Gastrocnemius medialis (tissue), 4 donors: ENCODE measurements at regions not wholly inside any gene's neighbourhood (a gene's known extent, or its start where the extent isn't known, plus 50 kb on each side); places are given as distances from the start of the nearest gene placed in this dataset.

ENCODE experiments used
- CTCF ChIP-seq, 5 experiments: fragments of 450-650 bp in 3 of 5; fragments of 200-600 bp in 2 of 5; sonication (generic) in 2 of 5; IDR thresholded peaks in 4 of 5; conservative IDR thresholded peaks in 1 of 5; 1 replicate in 4 of 5; 2 replicates in 1 of 5; pipeline ENCODE4 v1.5.1; 2016 to 2019; ENCODE audit warnings: antibody characterized with exemption in 5 of 5, mild to moderate bottlenecking in 3 of 5, moderate library complexity in 3 of 5
- POLR2A ChIP-seq, 2 donors: fragments of 450-650 bp; IDR thresholded peaks; one replicate each; pipeline ENCODE4 v1.6.1; 2017; ENCODE audit warnings: antibody characterized with exemption in 2 of 2, mild to moderate bottlenecking in 2 of 2, moderate library complexity in 2 of 2

DNA sequence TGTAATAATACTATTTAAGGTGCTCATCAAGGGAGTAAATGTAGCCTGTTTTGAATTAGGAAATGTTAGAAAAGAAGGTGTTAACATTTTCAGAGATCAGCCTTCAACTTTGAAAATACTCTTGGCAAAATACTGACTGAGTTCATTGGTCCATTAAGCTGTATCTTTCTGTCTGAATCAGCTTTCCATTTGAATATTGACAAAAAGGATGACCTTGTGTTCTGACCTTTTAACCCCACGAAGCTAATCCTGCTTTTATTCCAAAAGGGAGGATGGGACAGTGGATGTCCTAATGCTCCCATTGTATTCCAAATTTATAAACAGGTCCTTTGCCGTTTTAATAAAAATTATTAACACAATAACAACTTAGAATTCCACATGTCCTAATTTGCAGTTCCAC lies 259.7 kb upstream of the NRIP1 start:
- TF ChIP-seq CTCF (IDR thresholded peaks at IDR 0.05 in 4 of 5, conservative IDR thresholded peaks at IDR 0.05 in 1 of 5): no peak
- TF ChIP-seq POLR2A (IDR thresholded peaks at IDR 0.05): no peak
